Hepatocyte (in vitro differentiated cells): ENCODE measurements at regions not wholly inside any gene's neighbourhood (a gene's known extent, or its start where the extent isn't known, plus 50 kb on each side); places are given as distances from the start of the nearest gene placed in this dataset.

Experiments used
- CTCF ChIP-seq: fragments of 200-600 bp; sonication (generic); IDR thresholded peaks from 2 replicates; pipeline ENCODE4 v1.5.1; 2016; ENCODE audit warnings: antibody characterized with exemption, mild to moderate bottlenecking; ENCODE audit not compliant: poor library complexity
- EZH2 ChIP-seq: fragments of 200-600 bp; sonication (generic); IDR thresholded peaks from 2 replicates; pipeline ENCODE4 v1.6.1; 2016; ENCODE audit warnings: antibody characterized with exemption, mild to moderate bottlenecking, borderline replicate concordance

- TF ChIP-seq CTCF (no peak), EZH2 (no peak)
Observed at GRCh38 chr3:65013053-65013452, 325.3 kb upstream of the ADAMTS9 start.
